KMS-11 (cell line): ENCODE measurements at regions not wholly inside any gene's neighbourhood (a gene's known extent, or its start where the extent isn't known, plus 50 kb on each side); places are given as distances from the start of the nearest gene placed in this dataset.

Experiments
- H2AFZ ChIP-seq: fragments of 200-600 bp; sonication (generic); 2 replicates; pipeline ENCODE4 v1.6.1; 2016; ENCODE audit warnings: antibody characterized with exemption, mixed run types, low read depth
- H3K27ac ChIP-seq: fragments of 200-600 bp; sonication (generic); 2 replicates; pipeline ENCODE4 v1.6.1; 2016; ENCODE audit warnings: mild to moderate bottlenecking, mixed run types
- H3K27me3 ChIP-seq: fragments of 200-600 bp; sonication (generic); 2 replicates; pipeline ENCODE4 v1.6.1; 2017; ENCODE audit warnings: mild to moderate bottlenecking, low read depth, mixed run types, moderate library complexity; ENCODE audit not compliant: insufficient read depth
- H3K36me3 ChIP-seq: fragments of 200-600 bp; sonication (generic); 2 replicates; pipeline ENCODE4 v1.6.1; 2017; ENCODE audit warnings: mild to moderate bottlenecking, mixed run types; ENCODE audit not compliant: insufficient read depth
- H3K4me1 ChIP-seq: fragments of 200-600 bp; sonication (generic); 2 replicates; pipeline ENCODE4 v1.6.1; 2016; ENCODE audit warnings: mild to moderate bottlenecking, low read depth, mixed run types; ENCODE audit not compliant: poor library complexity, severe bottlenecking
- H3K4me2 ChIP-seq: fragments of 200-600 bp; sonication (generic); 2 replicates; pipeline ENCODE4 v1.7.0; 2016; ENCODE audit warnings: mild to moderate bottlenecking, mixed run types
- H3K4me3 ChIP-seq: fragments of 200-600 bp; sonication (generic); IDR thresholded peaks from 2 replicates; pipeline ENCODE4 v1.6.1; 2017; ENCODE audit warnings: low read depth, low read length, mixed read lengths; ENCODE audit not compliant: insufficient read depth
- H3K79me2 ChIP-seq: fragments of 200-600 bp; sonication (generic); 2 replicates; pipeline ENCODE4 v1.6.1; 2016; ENCODE audit warnings: low read depth, mixed run types; ENCODE audit not compliant: insufficient read depth
- H3K9ac ChIP-seq: fragments of 200-600 bp; sonication (generic); 2 replicates; pipeline ENCODE4 v1.6.1; 2016; ENCODE audit warnings: mild to moderate bottlenecking, mixed run types
- H4K20me1 ChIP-seq: fragments of 200-600 bp; sonication (generic); 2 replicates; pipeline ENCODE4 v1.6.1; 2016; ENCODE audit warnings: mild to moderate bottlenecking, mixed run types; ENCODE audit not compliant: insufficient read depth
- TF ChIP-seq, protein P1 (sequence below): fragments of 200-600 bp; sonication (generic); conservative IDR thresholded peaks from 2 replicates; pipeline ENCODE4 v1.6.1; 2017; ENCODE audit warnings: low read depth, mild to moderate bottlenecking, antibody characterized with exemption, low read length, moderate library complexity, mixed read lengths

DNA sequence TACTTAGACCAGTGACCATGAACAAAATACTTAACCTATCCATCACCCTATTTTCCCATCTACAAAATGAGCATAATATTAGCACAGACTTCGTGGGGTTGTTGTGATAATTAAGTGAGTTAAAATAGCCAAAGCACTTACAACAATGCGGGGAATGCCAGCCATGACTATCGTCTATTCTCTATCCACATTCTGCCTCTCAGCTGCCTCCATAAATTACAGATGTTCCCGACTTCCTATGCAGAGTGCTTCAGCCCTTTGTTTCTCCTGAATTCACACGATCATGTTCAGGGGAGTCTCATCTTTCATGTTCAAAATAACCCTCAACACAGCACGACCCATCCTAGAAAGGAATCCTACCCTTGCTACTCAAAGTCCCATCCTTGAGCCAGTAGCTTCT lies 211.6 kb downstream of the EN1 start:
- Histone ChIP-seq H2AFZ (no peak overlapping the region), H3K4me3 (no peak overlapping the region), H4K20me1 (no peaks in the 10 kb centered on the region), H3K27ac (no peak overlapping the region), H3K9ac (no peak overlapping the region), H3K27me3 (no peaks in the 10 kb centered on the region), H3K4me1 (no peaks in the 10 kb centered on the region), H3K36me3 (no peaks in the 10 kb centered on the region), H3K4me2 (no peak overlapping the region), H3K79me2 (no peaks in the 10 kb centered on the region)
- TF ChIP-seq, protein P1, sequence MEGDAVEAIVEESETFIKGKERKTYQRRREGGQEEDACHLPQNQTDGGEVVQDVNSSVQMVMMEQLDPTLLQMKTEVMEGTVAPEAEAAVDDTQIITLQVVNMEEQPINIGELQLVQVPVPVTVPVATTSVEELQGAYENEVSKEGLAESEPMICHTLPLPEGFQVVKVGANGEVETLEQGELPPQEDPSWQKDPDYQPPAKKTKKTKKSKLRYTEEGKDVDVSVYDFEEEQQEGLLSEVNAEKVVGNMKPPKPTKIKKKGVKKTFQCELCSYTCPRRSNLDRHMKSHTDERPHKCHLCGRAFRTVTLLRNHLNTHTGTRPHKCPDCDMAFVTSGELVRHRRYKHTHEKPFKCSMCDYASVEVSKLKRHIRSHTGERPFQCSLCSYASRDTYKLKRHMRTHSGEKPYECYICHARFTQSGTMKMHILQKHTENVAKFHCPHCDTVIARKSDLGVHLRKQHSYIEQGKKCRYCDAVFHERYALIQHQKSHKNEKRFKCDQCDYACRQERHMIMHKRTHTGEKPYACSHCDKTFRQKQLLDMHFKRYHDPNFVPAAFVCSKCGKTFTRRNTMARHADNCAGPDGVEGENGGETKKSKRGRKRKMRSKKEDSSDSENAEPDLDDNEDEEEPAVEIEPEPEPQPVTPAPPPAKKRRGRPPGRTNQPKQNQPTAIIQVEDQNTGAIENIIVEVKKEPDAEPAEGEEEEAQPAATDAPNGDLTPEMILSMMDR, result no peak

DNA sequence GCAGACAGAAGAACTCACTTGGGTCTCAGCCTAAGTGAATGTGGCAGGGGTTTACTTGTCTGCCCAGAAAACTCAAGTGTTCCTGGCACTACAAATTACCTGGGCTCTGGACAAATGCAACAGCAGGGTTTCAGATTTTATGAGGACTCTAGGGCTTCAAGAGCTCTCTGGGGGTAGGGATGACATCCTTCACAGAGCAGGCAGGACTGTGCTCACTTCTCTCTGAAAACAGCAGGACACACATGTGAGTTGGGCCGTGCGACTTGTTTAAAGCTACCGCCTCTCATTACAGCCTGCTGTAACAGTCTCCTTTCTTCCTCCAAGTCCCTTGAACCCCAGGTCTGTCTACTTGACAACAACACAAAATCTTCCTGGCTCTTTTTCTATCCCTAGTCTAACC lies 212.6 kb downstream of the EN1 start:
- no peaks in the 10 kb centered on the region for H3K36me3 ChIP-seq
- no peak overlapping the region for H2AFZ ChIP-seq
- no peak overlapping the region for H3K9ac ChIP-seq
- H3K4me2 ChIP-seq, result no peak overlapping the region
- no peak overlapping the region for H3K27ac ChIP-seq
- H3K4me1 ChIP-seq, result no peaks in the 10 kb centered on the region
- H3K27me3 ChIP-seq, result no peaks in the 10 kb centered on the region
- no peak overlapping the region for H3K4me3 ChIP-seq
- TF ChIP-seq, protein P1, result no peak
- H3K79me2 ChIP-seq, result no peaks in the 10 kb centered on the region
- no peaks in the 10 kb centered on the region for H4K20me1 ChIP-seq

DNA sequence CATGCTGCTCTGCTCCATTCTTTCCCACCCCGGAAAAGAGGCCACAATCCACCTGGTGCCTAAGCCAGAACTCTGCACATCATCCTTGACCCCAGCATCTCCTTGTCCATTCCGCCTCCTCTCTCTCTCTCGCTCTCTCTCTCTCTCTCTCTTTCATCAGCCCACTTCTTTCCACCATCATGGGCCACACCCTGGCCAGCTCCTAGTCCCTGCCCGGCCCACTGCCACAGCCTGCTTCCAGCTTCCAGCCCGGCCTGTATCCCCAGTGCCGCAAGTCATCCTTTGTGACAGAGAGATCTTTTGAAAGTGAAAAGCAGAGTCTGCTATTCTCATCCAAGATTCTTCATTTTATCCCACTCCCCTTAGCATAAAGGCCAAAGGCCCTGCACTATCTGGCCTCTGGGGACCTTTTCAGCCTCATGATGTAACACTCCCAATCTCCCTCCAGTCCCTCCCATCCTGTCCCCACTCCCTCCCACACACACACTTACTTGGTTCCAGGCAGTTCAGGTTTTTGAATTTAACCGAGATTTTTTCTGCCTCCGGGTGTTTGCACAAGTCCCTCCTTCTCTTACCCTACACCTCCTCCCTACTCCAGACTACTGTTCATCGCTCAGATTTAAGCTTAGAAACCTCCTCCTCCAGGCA lies 214.0 kb downstream of the EN1 start:
- TF ChIP-seq, protein P1, result no peak
- Histone ChIP-seq H3K27ac (no peak overlapping the region), H3K36me3 (no peaks in the 10 kb centered on the region), H3K4me1 (no peaks in the 10 kb centered on the region), H3K9ac (no peak overlapping the region), H2AFZ (no peak overlapping the region), H3K79me2 (no peaks in the 10 kb centered on the region), H3K27me3 (no peaks in the 10 kb centered on the region), H3K4me3 (no peak overlapping the region), H4K20me1 (no peaks in the 10 kb centered on the region), H3K4me2 (no peak overlapping the region)

DNA sequence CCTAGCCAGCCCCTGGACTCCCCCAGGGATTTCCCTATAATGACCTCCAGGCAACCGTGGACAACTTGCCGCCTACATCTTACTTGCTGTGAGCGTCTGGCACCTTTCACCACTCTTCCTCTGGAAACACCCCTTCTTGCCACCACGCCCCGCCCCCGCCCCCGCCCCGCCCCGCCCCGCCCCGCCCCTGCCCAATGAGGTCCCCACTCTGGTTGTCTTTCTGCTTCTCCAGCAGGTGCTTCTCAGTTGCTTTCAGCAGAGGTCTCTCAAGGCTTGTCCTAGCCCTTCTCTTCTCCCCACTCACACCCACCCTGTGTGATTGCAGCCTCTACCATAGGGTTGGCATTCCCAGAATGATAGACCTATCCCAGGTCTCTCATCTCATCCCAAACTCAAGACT lies 214.5 kb downstream of the EN1 start:
- H3K9ac ChIP-seq, result no peak overlapping the region
- no peak overlapping the region for H3K27ac ChIP-seq
- no peaks in the 10 kb centered on the region for H3K27me3 ChIP-seq
- H2AFZ ChIP-seq, result no peak overlapping the region
- H3K4me3 ChIP-seq, result no peak overlapping the region
- no peaks in the 10 kb centered on the region for H3K79me2 ChIP-seq
- no peaks in the 10 kb centered on the region for H3K4me1 ChIP-seq
- TF ChIP-seq, protein P1, result no peak
- H3K4me2 ChIP-seq, result no peak overlapping the region
- H4K20me1 ChIP-seq, result no peaks in the 10 kb centered on the region
- H3K36me3 ChIP-seq, result no peaks in the 10 kb centered on the region
